ENCODE measurements at regions not wholly inside any gene's neighbourhood (a gene's known extent, or its start where the extent isn't known, plus 50 kb on each side); places are given as distances from the start of the nearest gene placed in this dataset.

DNA sequence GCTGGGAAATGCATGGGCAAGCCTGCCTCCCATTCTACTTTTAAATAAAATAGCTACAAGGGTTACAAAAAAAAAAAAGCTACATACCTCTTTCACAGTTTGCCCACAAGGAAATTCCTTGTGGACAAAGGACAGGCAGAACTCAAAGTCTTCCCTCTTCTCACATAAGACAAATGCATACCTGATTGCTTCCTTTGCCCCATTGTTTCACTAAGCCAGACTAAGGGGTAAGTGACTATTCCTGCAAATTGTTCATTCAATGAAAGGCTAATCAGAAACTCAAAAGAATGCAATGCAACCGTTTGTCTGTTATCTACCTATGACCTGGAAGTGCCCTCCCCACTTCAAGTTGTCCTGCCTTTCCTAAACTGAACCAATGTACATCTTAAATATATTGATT lies 780.6 kb downstream of the FAM133A start:
- H3K36me3 ChIP-seq: no peaks in the 10 kb centered on the region
- TF ChIP-seq, protein P1, sequence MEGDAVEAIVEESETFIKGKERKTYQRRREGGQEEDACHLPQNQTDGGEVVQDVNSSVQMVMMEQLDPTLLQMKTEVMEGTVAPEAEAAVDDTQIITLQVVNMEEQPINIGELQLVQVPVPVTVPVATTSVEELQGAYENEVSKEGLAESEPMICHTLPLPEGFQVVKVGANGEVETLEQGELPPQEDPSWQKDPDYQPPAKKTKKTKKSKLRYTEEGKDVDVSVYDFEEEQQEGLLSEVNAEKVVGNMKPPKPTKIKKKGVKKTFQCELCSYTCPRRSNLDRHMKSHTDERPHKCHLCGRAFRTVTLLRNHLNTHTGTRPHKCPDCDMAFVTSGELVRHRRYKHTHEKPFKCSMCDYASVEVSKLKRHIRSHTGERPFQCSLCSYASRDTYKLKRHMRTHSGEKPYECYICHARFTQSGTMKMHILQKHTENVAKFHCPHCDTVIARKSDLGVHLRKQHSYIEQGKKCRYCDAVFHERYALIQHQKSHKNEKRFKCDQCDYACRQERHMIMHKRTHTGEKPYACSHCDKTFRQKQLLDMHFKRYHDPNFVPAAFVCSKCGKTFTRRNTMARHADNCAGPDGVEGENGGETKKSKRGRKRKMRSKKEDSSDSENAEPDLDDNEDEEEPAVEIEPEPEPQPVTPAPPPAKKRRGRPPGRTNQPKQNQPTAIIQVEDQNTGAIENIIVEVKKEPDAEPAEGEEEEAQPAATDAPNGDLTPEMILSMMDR (IDR thresholded peaks at IDR 0.05): no peak
- TF ChIP-seq POLR2A (IDR thresholded peaks at IDR 0.05): no peak
- H3K4me3 ChIP-seq: no peak overlapping the region
- no peaks in the 10 kb centered on the region for H3K4me1 ChIP-seq
- H3K27ac ChIP-seq: no peak overlapping the region
- no peaks in the 10 kb centered on the region for H3K9me3 ChIP-seq
- 8 to 40% methylated on average over 1 of the region's 1 CpG for WGBS, 2 donors
- H3K27me3 ChIP-seq: no peaks in the 10 kb centered on the region
- no peak for DNase-seq
- intact Hi-C loops (cut with DNase I): no loop called here

DNA sequence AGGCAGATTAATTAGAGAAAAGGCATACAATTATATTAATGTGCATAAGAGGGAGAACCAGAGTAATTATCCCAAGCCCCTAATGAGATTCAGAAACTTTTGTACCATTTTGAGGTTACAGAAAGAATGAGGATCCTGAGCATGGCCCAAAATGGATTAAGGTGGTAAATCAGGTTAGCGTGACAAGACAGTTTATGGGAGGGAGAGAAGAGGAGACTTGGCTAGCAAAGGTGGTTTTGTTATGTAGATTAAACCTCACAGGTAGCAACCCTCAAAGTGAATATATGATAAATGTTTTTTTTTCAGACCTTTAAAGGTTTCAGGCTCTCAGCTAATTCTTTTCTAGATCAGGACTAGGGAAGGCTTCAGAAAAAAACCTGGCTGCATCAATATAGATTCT lies 781.8 kb downstream of the FAM133A start:
- Histone ChIP-seq H3K4me1 (no peaks in the 10 kb centered on the region), H3K27me3 (no peaks in the 10 kb centered on the region), H3K4me3 (no peak overlapping the region), H3K27ac (no peak overlapping the region), H3K36me3 (no peaks in the 10 kb centered on the region), H3K9me3 (no peaks in the 10 kb centered on the region)
- WGBS, 2 donors: 53 to 67% methylated on average over 1 of the region's 1 CpG
- intact Hi-C loops (cut with DNase I): no loop called here
- TF ChIP-seq, protein P1 (IDR thresholded peaks at IDR 0.05): no peak
- TF ChIP-seq POLR2A (IDR thresholded peaks at IDR 0.05): no peak
- no peak for DNase-seq

DNA sequence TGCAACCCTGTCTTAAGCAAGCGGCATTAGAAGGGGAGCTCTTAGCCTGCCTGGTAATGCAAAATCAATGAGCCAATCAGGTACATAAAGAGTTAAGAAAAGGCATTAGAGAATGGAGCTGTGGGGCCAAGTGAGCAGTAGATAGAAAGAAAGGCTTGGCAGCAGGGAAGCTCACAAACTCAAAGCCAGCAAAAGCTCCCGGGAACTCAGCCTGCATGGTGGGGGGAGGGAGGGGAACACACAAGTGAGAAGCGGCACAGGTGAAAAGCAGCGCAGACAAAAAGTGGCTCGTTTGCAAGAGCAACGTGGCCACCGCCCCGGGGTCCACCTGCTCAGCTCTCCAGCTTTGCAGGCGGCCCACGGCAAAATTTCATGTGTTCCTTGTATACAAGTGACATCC lies 818.5 kb downstream of the FAM133A start:
- WGBS, 2 donors: 26 to 33% methylated on average over 3 to 10 of the region's 10 CpGs

DNA sequence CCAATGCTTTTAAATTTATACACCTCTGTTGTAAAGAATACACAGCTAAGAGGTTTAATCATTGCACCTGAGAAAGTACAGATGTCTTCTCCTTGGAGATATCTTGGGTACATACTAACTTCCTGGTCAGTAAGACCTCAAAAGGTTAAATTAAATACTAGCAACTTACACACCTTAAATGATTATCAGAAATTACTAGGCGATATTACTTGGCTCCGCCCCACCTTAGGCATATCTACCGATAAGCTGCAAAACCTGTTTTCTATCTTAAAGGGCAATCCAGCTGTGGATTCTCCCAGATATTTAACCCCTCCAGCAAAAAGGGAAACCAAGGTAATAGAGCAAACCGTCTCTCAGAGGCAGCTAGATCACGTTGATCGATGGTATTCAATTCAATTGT lies 819.4 kb downstream of the FAM133A start:
- 33 to 54% methylated on average over 6 of the region's 6 CpGs for WGBS, 2 donors
- Histone ChIP-seq H3K4me3 (no peak overlapping the region), H3K27ac (no peak overlapping the region), H3K4me1 (no peaks in the 10 kb centered on the region), H3K27me3 (no peaks in the 10 kb centered on the region), H3K9me3 (no peaks in the 10 kb centered on the region), H3K36me3 (no peaks in the 10 kb centered on the region)
- intact Hi-C loops (cut with DNase I): no loop called here
- TF ChIP-seq, protein P1 (IDR thresholded peaks at IDR 0.05): no peak
- TF ChIP-seq POLR2A (IDR thresholded peaks at IDR 0.05): no peak
- no peak for DNase-seq

More for the DNA sequence above, 818.5 kb downstream of the FAM133A start:
- no peak for TF ChIP-seq POLR2A (IDR thresholded peaks at IDR 0.05)
- TF ChIP-seq, protein P1 (IDR thresholded peaks at IDR 0.05): no peak
- Histone ChIP-seq H3K36me3 (no peaks in the 10 kb centered on the region), H3K4me3 (no peak overlapping the region), H3K27ac (no peak overlapping the region), H3K27me3 (no peaks in the 10 kb centered on the region), H3K9me3 (no peaks in the 10 kb centered on the region), H3K4me1 (no peaks in the 10 kb centered on the region)
- intact Hi-C loops (cut with DNase I): no loop called here
- DNase-seq: no peak

DNA sequence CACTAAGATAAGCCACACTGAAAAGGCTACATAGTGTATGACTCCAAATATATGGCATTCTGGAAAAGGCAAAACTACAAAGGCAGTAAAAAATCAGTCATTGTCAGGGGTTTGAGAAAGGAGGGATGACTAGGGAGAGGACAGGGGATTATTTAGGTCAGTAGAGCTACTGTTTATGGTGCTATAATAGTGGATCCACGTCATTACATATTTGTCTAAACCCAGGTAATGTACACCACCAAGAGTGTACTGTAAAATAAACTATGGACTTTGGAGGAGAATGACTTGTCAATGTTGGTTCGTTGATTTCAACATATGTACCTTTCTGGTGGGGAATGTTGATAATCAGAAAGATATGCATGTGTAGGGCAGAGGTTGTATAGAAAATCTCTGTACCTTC lies 837.6 kb downstream of the FAM133A start:
- Histone ChIP-seq H3K4me3 (no peak overlapping the region), H3K9me3 (no peaks in the 10 kb centered on the region), H3K36me3 (no peaks in the 10 kb centered on the region), H3K4me1 (no peaks in the 10 kb centered on the region), H3K27me3 (no peaks in the 10 kb centered on the region), H3K27ac (no peak overlapping the region)
- DNase-seq: no peak
- 35 to 49% methylated on average over 2 of the region's 2 CpGs for WGBS, 2 donors
- TF ChIP-seq, protein P1 (IDR thresholded peaks at IDR 0.05): no peak
- no peak for TF ChIP-seq POLR2A (IDR thresholded peaks at IDR 0.05)
- intact Hi-C loops (cut with DNase I): no loop called here
